Smooth muscle cell (in vitro differentiated cells): ENCODE measurements at regions not wholly inside any gene's neighbourhood (a gene's known extent, or its start where the extent isn't known, plus 50 kb on each side); places are given as distances from the start of the nearest gene placed in this dataset.

ENCODE experiments used
- DNase-seq: peaks from one replicate; lab custom pipeline; 2025; ENCODE audit not compliant: unreplicated experiment; lab: John Stamatoyannopoulos, UW
- H2AFZ ChIP-seq: fragments of 200-600 bp; sonication (generic); 2 replicates; pipeline ENCODE4 v1.6.0; 2016; ENCODE audit warnings: antibody characterized with exemption, low read depth, mild to moderate bottlenecking
- H3F3A ChIP-seq: fragments of 200-600 bp; sonication (generic); 2 replicates; pipeline ENCODE4 v1.6.0; 2017; ENCODE audit warnings: antibody characterized with exemption, low read depth
- H3K27ac ChIP-seq: fragments of 200-600 bp; sonication (generic); 2 replicates; pipeline ENCODE4 v1.5.1; 2016; ENCODE audit warnings: low read depth, mild to moderate bottlenecking
- H3K27me3 ChIP-seq: fragments of 200-600 bp; sonication (generic); 2 replicates; pipeline ENCODE4 v1.6.1; 2016; ENCODE audit warnings: low read depth, mild to moderate bottlenecking
- H3K36me3 ChIP-seq: fragments of 200-600 bp; sonication (generic); 2 replicates; pipeline ENCODE4 v1.5.1; 2016; ENCODE audit warnings: low read depth
- H3K4me1 ChIP-seq: fragments of 200-600 bp; sonication (generic); 2 replicates; pipeline ENCODE4 v1.5.1; 2016; ENCODE audit warnings: low read depth
- H3K4me2 ChIP-seq: fragments of 200-600 bp; sonication (generic); 2 replicates; pipeline ENCODE4 v1.6.0; 2016; ENCODE audit warnings: mild to moderate bottlenecking
- H3K4me3 ChIP-seq: fragments of 200-600 bp; sonication (generic); 2 replicates; pipeline ENCODE4 v1.5.1; 2016; ENCODE audit warnings: mild to moderate bottlenecking
- H3K79me2 ChIP-seq: fragments of 200-600 bp; sonication (generic); 2 replicates; pipeline ENCODE4 v1.6.0; 2016; ENCODE audit warnings: low read depth, mild to moderate bottlenecking
- H3K9ac ChIP-seq: fragments of 200-600 bp; sonication (generic); 2 replicates; pipeline ENCODE4 v1.6.0; 2016; ENCODE audit warnings: low read depth
- H3K9me3 ChIP-seq: fragments of 200-600 bp; sonication (generic); replicated peaks from 2 replicates; pipeline ENCODE4 v1.5.1; 2016; ENCODE audit warnings: low read depth
- H4K20me1 ChIP-seq: fragments of 200-600 bp; sonication (generic); 2 replicates; pipeline ENCODE4 v1.6.0; 2016; ENCODE audit warnings: low read depth
- CTCF ChIP-seq: fragments of 200-600 bp; sonication (generic); IDR thresholded peaks from 2 replicates; pipeline ENCODE4 v1.5.1; 2017; ENCODE audit warnings: borderline replicate concordance, mild to moderate bottlenecking, antibody characterized with exemption; ENCODE audit not compliant: insufficient read depth, poor library complexity, severe bottlenecking
- WGBS: methylation state at CpG from one replicate; pipeline ENCODE4 v1.1.7; 2016; ENCODE audit warnings: low lambda C conversion rate; 5-methylcytosine and 5-hydroxymethylcytosine counted together

GRCh38 chr4:126991965-126992364, 640.8 kb upstream of the INTU start:
- Histone ChIP-seq H3K9me3 (no peaks in the 10 kb centered on the region), H3K4me2 (no peak overlapping the region), H2AFZ (no peak overlapping the region), H3F3A (no peaks in the 10 kb centered on the region), H3K79me2 (no peaks in the 10 kb centered on the region), H3K27me3 (no peaks in the 10 kb centered on the region), H4K20me1 (no peaks in the 10 kb centered on the region), H3K9ac (no peak overlapping the region), H3K27ac (no peak overlapping the region), H3K4me1 (no peaks in the 10 kb centered on the region), H3K4me3 (no peak overlapping the region), H3K36me3 (no peaks in the 10 kb centered on the region)
- TF ChIP-seq CTCF = no peak
- no peak for DNase-seq
- 77% methylated on average over 1 of the region's 1 CpG for WGBS

DNA sequence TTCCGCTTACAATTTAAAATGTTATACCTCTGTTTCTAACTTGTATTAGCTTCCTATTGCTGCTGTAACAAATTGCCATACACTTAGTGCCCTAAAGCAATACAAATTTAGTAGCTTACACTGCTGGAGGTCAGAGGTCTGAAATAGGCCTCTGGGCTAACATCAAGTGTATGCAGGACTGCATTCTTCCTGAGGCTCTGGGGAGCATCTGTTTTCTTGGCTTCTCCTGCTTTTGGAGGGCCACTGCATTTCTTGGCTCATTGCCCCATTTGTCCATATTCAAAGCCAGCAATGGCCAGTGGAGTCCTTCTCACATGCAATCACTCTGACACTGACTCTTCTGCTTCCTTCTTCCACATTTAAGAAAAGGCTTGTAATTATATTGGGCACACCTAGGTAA, 639.8 kb upstream of the INTU start:
- no peaks in the 10 kb centered on the region for H3K27me3 ChIP-seq
- 91% methylated on average over 1 of the region's 1 CpG for WGBS
- H3K4me3 ChIP-seq = no peak overlapping the region
- no peaks in the 10 kb centered on the region for H3K9me3 ChIP-seq
- no peak overlapping the region for H3K9ac ChIP-seq
- no peak for DNase-seq
- no peaks in the 10 kb centered on the region for H3K4me1 ChIP-seq
- no peak for TF ChIP-seq CTCF
- no peaks in the 10 kb centered on the region for H4K20me1 ChIP-seq
- H2AFZ ChIP-seq = no peak overlapping the region
- no peak overlapping the region for H3K27ac ChIP-seq
- H3F3A ChIP-seq = no peaks in the 10 kb centered on the region
- H3K4me2 ChIP-seq = no peak overlapping the region
- no peaks in the 10 kb centered on the region for H3K79me2 ChIP-seq
- H3K36me3 ChIP-seq = no peaks in the 10 kb centered on the region

DNA sequence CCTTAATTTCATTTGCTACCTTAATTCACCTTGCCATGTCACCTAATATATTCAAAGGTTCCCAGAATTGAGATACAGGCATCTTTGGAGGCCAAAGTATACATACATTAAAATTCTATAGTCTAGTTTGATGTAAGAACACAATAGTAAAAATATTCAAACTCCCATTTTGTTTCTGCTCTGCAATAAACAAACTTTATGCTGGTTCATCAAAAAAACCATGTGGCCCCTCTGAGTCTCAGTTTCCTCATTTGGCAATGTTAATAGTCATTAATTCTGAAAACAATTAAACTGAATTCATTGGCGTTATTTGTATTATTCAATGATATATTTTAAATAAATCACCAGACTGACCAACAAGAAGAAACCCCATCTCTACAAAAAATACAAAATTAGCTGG, 639.4 kb upstream of the INTU start:
- Histone ChIP-seq H2AFZ (no peak overlapping the region), H3K9me3 (no peaks in the 10 kb centered on the region), H3F3A (no peaks in the 10 kb centered on the region), H3K4me3 (no peak overlapping the region), H3K4me1 (no peaks in the 10 kb centered on the region), H3K9ac (no peak overlapping the region), H3K27ac (no peak overlapping the region), H3K79me2 (no peaks in the 10 kb centered on the region), H3K4me2 (no peak overlapping the region), H4K20me1 (no peaks in the 10 kb centered on the region), H3K36me3 (no peaks in the 10 kb centered on the region), H3K27me3 (no peaks in the 10 kb centered on the region)
- WGBS = 91% methylated on average over 1 of the region's 1 CpG
- TF ChIP-seq CTCF = no peak
- DNase-seq = no peak

GRCh38 chr4:126995235-126995634, 637.5 kb upstream of the INTU start:
- Histone ChIP-seq H3K9me3 (no peaks in the 10 kb centered on the region), H3K4me2 (no peak overlapping the region), H3K4me1 (no peaks in the 10 kb centered on the region), H3K36me3 (no peaks in the 10 kb centered on the region), H3K9ac (no peak overlapping the region), H3K79me2 (no peaks in the 10 kb centered on the region), H2AFZ (no peak overlapping the region), H3F3A (no peaks in the 10 kb centered on the region), H3K27me3 (no peaks in the 10 kb centered on the region), H3K4me3 (no peak overlapping the region), H4K20me1 (no peaks in the 10 kb centered on the region), H3K27ac (no peak overlapping the region)
- no peak for DNase-seq
- TF ChIP-seq CTCF = no peak
